GM18870 (cell line): ENCODE measurements at regions not wholly inside any gene's neighbourhood (a gene's known extent, or its start where the extent isn't known, plus 50 kb on each side); places are given as distances from the start of the nearest gene placed in this dataset.
"Not testable (repeated sequence)": the region's sequence is repeated elsewhere in the genome, so short reads cannot be mapped to it uniquely, and the experiment has no call there.

Experiments used
- ATAC-seq: cut with Tn5 transposase; IDR thresholded peaks from one replicate; pipeline ENCODE4 v1.9.1; 2021; ENCODE audit warnings: moderate library complexity; ENCODE audit not compliant: unreplicated experiment

- no peak for ATAC-seq
These were observed 458.4 kb upstream of the BTBD3 start for GRCh38 chr20:11459090-11459890.

- no peak for ATAC-seq
These were observed 450.3 kb upstream of the BTBD3 start for GRCh38 chr20:11467436-11467835.

GRCh38 chr20:11468880-11469279 is 448.8 kb upstream of the BTBD3 start:
- no peak for ATAC-seq

- no peak for ATAC-seq
These were observed 447.8 kb upstream of the BTBD3 start for GRCh38 chr20:11469795-11470435.

- no peak for ATAC-seq
These were observed 443.7 kb upstream of the BTBD3 start for GRCh38 chr20:11473983-11474382.

GRCh38 chr20:11483697-11484096 is 434.0 kb upstream of the BTBD3 start:
- ATAC-seq, result no peak

DNA sequence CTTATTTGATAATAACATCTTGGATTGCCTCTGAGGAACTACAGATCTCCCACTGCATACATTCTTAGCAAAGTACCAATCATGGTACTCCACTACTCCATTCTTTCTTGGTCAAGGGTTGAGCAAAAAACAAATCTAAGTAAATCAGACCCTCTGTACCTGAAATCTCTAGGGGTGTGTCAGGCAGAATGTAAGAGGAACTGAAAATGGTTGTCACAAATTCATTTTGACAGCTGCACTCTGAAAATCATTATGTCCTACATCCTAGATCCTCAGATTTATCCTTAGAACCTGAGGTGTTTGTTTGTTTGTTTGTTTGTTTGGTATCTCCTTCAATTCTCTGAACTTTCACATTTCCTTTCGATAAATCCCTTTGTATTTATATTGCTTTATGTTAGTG is 433.2 kb upstream of the BTBD3 start:
- no peak for ATAC-seq

- no peak for ATAC-seq
These were observed 425.3 kb upstream of the BTBD3 start for GRCh38 chr20:11492386-11492785.

DNA sequence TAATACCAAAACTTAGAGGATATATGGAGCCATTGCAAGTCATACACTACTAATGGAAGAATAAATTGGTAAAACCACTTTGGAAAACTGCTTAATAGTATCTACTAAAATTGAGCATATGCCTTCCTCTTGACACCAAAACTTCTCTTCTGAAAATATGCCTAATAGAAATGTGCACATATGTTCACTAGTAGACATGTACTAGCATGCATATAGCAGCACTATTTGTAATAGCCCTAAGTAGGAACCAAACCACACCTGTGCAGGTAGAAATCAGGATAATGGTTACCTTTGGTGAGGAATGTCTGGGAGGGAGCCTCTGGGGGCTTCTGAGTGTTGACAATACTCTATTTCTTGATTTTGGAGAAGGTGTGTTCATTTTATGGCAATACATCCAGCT is 424.8 kb upstream of the BTBD3 start:
- no peak for ATAC-seq

- ATAC-seq, result no peak
These were observed 421.3 kb upstream of the BTBD3 start for GRCh38 chr20:11496380-11496779.

GRCh38 chr20:11497545-11497944 is 420.1 kb upstream of the BTBD3 start:
- no peak for ATAC-seq

DNA sequence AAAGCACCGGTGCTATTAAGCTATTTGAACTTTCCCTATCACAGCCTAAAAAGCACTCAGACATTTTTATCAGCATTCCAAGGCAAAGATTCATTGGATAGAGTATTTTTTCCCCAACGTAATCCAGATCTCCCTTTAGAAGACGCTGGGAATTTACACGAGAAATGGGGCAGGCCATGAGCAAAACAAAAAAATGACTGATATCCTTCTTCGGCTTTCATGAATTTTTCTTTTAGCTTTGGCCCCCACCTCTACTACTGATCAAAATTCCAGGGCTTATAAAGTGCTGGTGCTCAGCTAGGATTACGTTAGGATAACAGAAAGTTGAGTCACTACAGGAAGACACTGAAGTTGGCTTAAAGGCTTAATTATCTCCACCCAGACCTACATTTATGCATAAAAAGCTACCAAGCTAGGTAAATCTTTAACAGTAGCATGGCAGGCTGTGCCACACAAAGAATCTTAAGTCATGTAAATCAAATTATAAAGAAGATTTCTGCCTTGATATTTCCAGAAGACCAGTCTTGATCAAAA is 418.5 kb upstream of the BTBD3 start:
- ATAC-seq, result no peak

DNA sequence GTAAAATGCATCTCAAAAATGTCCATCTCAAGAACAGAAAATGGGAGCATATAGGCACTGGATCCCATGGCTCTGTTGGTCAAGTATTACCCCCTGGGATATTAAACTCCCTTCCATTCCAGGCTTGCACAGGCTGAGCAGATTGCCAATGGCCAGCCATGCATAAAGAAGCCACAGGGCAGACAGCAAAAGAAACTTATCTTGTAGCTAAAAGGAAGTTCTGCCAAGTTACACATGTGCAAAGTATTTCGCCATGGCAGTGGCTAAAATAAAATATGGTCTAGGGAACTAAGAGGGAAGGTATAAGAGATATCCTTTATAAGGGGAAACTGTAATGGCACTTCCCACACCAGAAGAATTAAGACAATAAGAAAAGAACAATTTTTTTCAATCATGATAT is 415.6 kb upstream of the BTBD3 start:
- no peak for ATAC-seq

- ATAC-seq, result no peak
These were observed 415.0 kb upstream of the BTBD3 start for GRCh38 chr20:11502671-11503070.

DNA sequence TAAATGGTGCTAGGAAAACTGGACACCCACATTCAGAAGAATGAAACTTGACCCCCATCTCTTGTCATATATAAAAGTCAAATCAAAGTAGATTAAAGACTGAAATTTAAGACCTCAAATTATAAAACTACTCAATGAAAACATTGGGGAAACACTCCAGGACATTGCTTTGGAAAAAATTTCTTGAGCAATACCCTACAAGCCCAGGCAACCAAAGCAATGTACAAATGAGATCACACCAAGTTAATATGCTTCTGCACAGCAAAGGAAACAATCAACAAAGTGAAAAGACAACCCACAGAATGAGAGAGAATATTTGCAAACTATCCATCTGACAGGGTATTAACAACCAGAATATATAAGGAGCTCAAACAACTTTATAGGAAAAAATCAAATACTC is 407.9 kb upstream of the BTBD3 start:
- ATAC-seq, result no peak

- no peak for ATAC-seq
These were observed 405.9 kb upstream of the BTBD3 start for GRCh38 chr20:11511821-11512220.

- ATAC-seq, result not testable (repeated sequence)
These were observed 404.4 kb upstream of the BTBD3 start for GRCh38 chr20:11513241-11513745.

DNA sequence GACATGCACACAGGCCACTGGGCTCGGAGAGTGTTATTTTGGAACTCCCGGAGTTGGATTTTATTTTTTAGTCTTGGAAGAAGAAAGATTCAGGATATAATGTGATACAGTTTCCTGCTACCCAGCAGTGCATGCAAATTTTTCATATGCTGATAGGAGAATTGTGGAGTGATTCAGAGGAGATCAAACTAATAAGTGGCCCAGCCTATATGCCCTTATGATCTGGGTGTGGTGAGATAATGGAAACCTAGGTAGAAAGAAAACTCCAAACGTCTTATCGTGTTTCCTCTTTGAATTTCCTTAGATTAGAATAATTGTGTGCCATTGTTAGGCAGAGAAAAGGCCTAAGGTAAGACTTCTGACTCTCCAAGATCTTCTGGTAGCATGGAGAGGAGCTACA is 401.2 kb upstream of the BTBD3 start:
- no peak for ATAC-seq

DNA sequence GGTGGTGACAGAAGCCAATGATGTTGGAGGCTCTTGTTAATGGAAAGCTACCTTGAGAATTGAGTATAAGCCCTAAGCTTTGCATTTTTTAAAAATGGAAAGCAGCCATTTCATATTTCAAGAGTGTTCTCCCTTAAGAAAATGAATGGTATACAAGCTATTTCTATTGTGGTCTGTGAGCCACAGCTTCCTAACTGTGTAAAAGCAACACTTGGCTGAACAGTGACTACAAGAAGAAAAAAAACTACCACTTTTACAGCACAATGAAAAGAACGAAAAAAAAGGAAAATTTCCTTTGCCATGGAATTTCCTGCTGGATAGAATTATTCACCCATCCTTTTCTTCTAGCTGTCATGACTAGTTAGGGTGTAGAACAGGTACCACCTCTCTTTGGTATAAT is 397.1 kb upstream of the BTBD3 start:
- ATAC-seq, result no peak

- ATAC-seq, result no peak
These were observed 396.0 kb upstream of the BTBD3 start for GRCh38 chr20:11521476-11522365.

DNA sequence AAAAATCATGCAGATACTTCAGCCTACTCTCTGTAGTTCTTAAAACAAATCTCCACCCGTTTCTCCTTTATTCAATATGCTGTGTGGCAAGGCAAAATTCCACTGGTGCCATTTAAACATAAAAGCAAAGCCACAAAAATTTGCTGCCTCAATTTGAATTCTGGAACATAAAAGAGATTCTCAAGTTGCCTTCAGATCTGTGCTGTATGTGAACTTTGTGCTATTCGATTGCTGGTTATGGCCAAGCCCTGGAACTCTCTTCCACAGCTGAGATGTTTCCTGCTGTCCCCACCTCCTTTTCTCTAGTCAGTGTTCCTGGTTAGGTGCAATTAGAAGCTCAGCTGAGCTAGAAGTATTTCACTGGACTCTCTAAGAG is 395.3 kb upstream of the BTBD3 start:
- no peak for ATAC-seq
